GM12878 (cell line): ENCODE measurements at regions not wholly inside any gene's neighbourhood (a gene's known extent, or its start where the extent isn't known, plus 50 kb on each side); places are given as distances from the start of the nearest gene placed in this dataset.

Experiments used
- HDGF ChIP-seq: fragments of 450-650 bp; IDR thresholded peaks from 2 replicates; pipeline ENCODE4 v1.6.1; 2016; ENCODE audit warnings: antibody characterized with exemption
- IRF4 ChIP-seq: IDR thresholded peaks from 2 replicates; pipeline ENCODE4 v1.6.1; 2011; ENCODE audit warnings: low read depth, low read length
- PAX5 ChIP-seq: IDR thresholded peaks from 2 replicates; pipeline ENCODE4 v1.6.1; 2011; ENCODE audit warnings: low read depth, low read length, borderline replicate concordance
- RAD51 ChIP-seq: fragments of 450-650 bp; IDR thresholded peaks from 2 replicates; pipeline ENCODE4 v1.6.1; 2016; ENCODE audit warnings: moderate library complexity, mild to moderate bottlenecking, inconsistent platforms
- RBBP5 ChIP-seq: fragments of 200-600 bp; sonication (generic); conservative IDR thresholded peaks from 2 replicates; pipeline ENCODE4 v1.6.1; 2016
- SIN3A ChIP-seq: IDR thresholded peaks from 2 replicates; pipeline ENCODE4 v1.6.1; 2012; ENCODE audit warnings: low read depth, low read length, improper control_type of control experiment
- SRF ChIP-seq, 2 experiments: IDR thresholded peaks; 2 replicates each; pipeline ENCODE4 v1.6.1; 2011; ENCODE audit warnings: low read depth in 2 of 2, low read length in 2 of 2, mild to moderate bottlenecking in 1 of 2, moderate library complexity in 1 of 2
- ZNF217 ChIP-seq: fragments of 450-650 bp; IDR thresholded peaks from 2 replicates; pipeline ENCODE4 v1.6.1; 2017; ENCODE audit warnings: antibody characterized with exemption, mild to moderate bottlenecking
- TF ChIP-seq, protein P1 (sequence below): IDR thresholded peaks from 2 replicates; pipeline ENCODE4 v1.6.1; 2012; ENCODE audit warnings: improper control_type of control experiment, low read depth, low read length; ENCODE audit not compliant: insufficient replicate concordance
- TF ChIP-seq, protein P2 (sequence below): IDR thresholded peaks from 2 replicates; pipeline ENCODE4 v1.6.1; 2011; ENCODE audit warnings: mild to moderate bottlenecking, low read depth, low read length, moderate library complexity; ENCODE audit not compliant: insufficient replicate concordance
- TF ChIP-seq, protein P3 (sequence below): fragments of 450-650 bp; IDR thresholded peaks from 2 replicates; pipeline ENCODE4 v1.6.1; 2018; ENCODE audit warnings: borderline replicate concordance, mild to moderate bottlenecking; ENCODE audit not compliant: partially characterized antibody

DNA sequence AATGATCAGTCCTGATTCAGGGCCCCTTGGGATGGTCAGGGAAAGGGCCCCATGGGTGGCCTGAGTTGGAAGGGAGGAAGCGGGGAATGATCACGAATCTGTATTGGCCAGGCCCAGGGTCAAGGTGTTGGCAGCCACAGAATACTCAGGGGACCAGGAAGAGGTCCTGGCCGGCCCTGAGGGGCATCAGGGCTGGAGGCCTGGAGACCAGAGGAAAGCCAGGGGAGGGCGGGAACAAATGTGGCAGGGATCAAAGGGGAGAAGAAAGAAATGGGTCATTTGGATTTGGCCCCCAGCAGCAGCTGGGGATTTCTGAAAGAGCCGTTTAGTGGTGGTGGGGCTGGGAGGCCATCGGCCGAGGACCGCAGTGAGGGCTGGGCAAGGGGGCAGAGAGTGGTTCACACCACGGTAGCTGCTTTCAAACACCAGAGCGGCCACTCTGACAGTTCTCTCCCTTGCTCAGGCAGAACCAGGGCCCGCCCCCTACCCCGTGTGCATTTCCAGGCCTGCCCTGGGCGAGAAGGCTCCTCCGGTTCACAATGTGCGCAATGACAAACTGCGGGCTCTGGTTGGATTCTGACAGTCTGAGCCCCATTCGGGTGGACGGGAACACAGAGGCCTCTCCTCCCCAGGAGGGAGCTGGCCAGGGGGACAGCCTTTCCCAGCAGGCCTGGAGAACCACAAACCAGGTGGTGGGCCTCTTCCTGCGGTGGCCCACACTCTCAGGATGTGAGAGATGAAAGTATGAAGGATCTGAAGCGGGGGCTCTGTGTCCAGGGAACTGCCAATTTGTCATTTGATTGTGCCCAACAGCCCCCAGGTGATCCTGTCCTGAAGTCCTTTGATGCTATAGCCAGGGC, 220.3 kb upstream of the IER5L start (continued):
- TF ChIP-seq IRF4: no peak
- TF ChIP-seq, protein P1, sequence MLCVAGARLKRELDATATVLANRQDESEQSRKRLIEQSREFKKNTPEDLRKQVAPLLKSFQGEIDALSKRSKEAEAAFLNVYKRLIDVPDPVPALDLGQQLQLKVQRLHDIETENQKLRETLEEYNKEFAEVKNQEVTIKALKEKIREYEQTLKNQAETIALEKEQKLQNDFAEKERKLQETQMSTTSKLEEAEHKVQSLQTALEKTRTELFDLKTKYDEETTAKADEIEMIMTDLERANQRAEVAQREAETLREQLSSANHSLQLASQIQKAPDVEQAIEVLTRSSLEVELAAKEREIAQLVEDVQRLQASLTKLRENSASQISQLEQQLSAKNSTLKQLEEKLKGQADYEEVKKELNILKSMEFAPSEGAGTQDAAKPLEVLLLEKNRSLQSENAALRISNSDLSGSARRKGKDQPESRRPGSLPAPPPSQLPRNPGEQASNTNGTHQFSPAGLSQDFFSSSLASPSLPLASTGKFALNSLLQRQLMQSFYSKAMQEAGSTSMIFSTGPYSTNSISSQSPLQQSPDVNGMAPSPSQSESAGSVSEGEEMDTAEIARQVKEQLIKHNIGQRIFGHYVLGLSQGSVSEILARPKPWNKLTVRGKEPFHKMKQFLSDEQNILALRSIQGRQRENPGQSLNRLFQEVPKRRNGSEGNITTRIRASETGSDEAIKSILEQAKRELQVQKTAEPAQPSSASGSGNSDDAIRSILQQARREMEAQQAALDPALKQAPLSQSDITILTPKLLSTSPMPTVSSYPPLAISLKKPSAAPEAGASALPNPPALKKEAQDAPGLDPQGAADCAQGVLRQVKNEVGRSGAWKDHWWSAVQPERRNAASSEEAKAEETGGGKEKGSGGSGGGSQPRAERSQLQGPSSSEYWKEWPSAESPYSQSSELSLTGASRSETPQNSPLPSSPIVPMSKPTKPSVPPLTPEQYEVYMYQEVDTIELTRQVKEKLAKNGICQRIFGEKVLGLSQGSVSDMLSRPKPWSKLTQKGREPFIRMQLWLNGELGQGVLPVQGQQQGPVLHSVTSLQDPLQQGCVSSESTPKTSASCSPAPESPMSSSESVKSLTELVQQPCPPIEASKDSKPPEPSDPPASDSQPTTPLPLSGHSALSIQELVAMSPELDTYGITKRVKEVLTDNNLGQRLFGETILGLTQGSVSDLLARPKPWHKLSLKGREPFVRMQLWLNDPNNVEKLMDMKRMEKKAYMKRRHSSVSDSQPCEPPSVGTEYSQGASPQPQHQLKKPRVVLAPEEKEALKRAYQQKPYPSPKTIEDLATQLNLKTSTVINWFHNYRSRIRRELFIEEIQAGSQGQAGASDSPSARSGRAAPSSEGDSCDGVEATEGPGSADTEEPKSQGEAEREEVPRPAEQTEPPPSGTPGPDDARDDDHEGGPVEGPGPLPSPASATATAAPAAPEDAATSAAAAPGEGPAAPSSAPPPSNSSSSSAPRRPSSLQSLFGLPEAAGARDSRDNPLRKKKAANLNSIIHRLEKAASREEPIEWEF: no peak
- no peak for TF ChIP-seq HDGF
- TF ChIP-seq SRF (IDR thresholded peaks at IDR 0.05; ENCODE audit: low read depth in 2 of 2, low read length in 2 of 2): no peak
- TF ChIP-seq RAD51: no peak
- TF ChIP-seq ZNF217: no peak
- TF ChIP-seq, protein P2, sequence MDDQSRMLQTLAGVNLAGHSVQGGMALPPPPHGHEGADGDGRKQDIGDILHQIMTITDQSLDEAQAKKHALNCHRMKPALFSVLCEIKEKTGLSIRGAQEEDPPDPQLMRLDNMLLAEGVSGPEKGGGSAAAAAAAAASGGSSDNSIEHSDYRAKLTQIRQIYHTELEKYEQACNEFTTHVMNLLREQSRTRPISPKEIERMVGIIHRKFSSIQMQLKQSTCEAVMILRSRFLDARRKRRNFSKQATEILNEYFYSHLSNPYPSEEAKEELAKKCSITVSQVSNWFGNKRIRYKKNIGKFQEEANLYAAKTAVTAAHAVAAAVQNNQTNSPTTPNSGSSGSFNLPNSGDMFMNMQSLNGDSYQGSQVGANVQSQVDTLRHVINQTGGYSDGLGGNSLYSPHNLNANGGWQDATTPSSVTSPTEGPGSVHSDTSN: no peak
- TF ChIP-seq PAX5: no peak
- no peak for TF ChIP-seq SIN3A
- TF ChIP-seq, protein P3, sequence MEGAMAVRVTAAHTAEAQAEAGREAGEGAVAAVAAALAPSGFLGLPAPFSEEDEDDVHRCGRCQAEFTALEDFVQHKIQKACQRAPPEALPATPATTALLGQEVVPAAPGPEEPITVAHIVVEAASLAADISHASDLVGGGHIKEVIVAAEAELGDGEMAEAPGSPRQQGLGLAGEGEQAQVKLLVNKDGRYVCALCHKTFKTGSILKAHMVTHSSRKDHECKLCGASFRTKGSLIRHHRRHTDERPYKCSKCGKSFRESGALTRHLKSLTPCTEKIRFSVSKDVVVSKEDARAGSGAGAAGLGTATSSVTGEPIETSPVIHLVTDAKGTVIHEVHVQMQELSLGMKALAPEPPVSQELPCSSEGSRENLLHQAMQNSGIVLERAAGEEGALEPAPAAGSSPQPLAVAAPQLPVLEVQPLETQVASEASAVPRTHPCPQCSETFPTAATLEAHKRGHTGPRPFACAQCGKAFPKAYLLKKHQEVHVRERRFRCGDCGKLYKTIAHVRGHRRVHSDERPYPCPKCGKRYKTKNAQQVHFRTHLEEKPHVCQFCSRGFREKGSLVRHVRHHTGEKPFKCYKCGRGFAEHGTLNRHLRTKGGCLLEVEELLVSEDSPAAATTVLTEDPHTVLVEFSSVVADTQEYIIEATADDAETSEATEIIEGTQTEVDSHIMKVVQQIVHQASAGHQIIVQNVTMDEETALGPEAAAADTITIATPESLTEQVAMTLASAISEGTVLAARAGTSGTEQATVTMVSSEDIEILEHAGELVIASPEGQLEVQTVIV: no peak
- no peak for TF ChIP-seq RBBP5
